ENCODE measurements at regions not wholly inside any gene's neighbourhood (a gene's known extent, or its start where the extent isn't known, plus 50 kb on each side); places are given as distances from the start of the nearest gene placed in this dataset.
A peak's percentile ranks its signal among the peaks of the same experiment; 100 is the strongest.

DNA sequence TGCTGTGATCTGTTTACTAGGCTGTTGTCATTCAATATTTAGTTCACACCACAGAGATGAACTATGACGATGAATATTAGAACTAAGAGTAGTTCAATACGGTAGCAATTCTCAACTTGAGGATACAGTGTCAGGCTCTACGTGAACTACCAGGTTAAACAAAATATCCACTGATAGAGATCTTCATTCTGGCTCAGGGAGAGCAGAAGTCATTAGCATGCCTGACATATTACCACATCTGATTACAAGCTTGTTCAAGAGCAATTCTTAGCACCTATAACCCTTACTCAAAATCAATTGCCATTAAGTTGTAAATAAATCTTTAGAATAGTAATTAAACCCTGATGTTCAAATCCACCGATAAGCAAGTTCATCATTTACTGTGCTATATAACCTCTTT is 207.2 kb downstream of the CHRM3 start:
- WGBS, 2 donors (ENCODE audit: low coverage in 1 of 2) = 85 to 87% methylated on average over 4 of the region's 4 CpGs
- Histone ChIP-seq H3K9me3 (no peaks in the 10 kb centered on the region), H3K36me3 (no peaks in the 10 kb centered on the region), H3K4me1 (peaks cover 0 to 79% (median 11%) of the 10 kb centered on the region in 3 donors), H3K27ac (peak overlapping the region in 1 of 4 donors; percentile 56), H3K4me3 (no peak overlapping the region), H3K27me3 (no peaks in the 10 kb centered on the region)
- no peak for ATAC-seq
- TF ChIP-seq, protein P1, sequence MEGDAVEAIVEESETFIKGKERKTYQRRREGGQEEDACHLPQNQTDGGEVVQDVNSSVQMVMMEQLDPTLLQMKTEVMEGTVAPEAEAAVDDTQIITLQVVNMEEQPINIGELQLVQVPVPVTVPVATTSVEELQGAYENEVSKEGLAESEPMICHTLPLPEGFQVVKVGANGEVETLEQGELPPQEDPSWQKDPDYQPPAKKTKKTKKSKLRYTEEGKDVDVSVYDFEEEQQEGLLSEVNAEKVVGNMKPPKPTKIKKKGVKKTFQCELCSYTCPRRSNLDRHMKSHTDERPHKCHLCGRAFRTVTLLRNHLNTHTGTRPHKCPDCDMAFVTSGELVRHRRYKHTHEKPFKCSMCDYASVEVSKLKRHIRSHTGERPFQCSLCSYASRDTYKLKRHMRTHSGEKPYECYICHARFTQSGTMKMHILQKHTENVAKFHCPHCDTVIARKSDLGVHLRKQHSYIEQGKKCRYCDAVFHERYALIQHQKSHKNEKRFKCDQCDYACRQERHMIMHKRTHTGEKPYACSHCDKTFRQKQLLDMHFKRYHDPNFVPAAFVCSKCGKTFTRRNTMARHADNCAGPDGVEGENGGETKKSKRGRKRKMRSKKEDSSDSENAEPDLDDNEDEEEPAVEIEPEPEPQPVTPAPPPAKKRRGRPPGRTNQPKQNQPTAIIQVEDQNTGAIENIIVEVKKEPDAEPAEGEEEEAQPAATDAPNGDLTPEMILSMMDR (IDR thresholded peaks at IDR 0.05) = no peak
- TF ChIP-seq EP300 (IDR thresholded peaks at IDR 0.05) = no peak
- TF ChIP-seq POLR2AphosphoS5 (IDR thresholded peaks at IDR 0.05) = no peak
- TF ChIP-seq POLR2A (IDR thresholded peaks at IDR 0.05) = no peak

DNA sequence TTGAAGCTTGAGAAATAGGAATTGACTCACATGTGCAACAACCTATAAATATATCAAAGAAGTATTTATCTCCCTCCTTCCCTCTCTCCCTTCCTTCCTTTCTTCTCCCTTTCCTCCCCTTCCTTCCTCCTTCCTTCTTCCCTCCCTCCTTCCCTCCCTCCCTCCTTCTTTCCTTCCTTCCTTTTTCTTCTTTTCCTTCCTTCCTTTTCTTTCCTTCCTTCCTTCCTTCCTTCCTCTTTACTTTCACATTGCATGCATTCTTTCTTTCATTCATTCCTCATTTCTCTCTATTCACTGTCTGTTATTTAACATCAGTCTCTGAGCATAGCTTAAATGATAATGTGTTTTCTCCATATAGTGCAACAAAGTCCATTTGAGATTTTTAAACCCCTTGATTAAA is 214.2 kb downstream of the CHRM3 start:
- no peaks in the 10 kb centered on the region for H3K27me3 ChIP-seq
- H3K4me1 ChIP-seq = peaks cover 0 to 26% (median 0%) of the 10 kb centered on the region in 3 donors
- H3K36me3 ChIP-seq = no peaks in the 10 kb centered on the region
- no peak for ATAC-seq
- H3K9me3 ChIP-seq = no peaks in the 10 kb centered on the region
- TF ChIP-seq POLR2A (IDR thresholded peaks at IDR 0.05) (no peak), POLR2AphosphoS5 (IDR thresholded peaks at IDR 0.05) (no peak), EP300 (IDR thresholded peaks at IDR 0.05) (no peak)
- TF ChIP-seq, protein P1 (IDR thresholded peaks at IDR 0.05) = no peak
- H3K4me3 ChIP-seq = no peak overlapping the region
- no peak overlapping the region for H3K27ac ChIP-seq

DNA sequence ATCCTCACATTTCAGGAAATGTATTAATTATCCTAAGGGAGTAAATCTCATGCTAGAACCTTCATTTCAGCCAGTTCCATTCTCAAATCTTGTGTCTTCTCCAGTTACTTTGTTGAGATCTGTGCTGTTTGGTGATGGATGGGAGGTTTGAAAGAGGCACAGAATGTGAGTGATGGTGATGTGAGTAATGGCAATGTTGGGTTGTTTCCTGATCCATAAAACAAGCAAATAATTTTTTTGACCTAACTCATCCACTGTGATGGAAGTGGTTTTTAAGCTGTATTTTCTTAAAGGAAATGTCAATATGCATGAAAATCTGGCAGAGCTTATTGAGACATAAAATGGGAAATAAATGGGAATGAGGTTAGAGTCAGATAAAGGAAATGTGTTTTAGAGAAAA is 214.7 kb downstream of the CHRM3 start:
- ATAC-seq = no peak
- TF ChIP-seq POLR2AphosphoS5 (IDR thresholded peaks at IDR 0.05) (no peak), POLR2A (IDR thresholded peaks at IDR 0.05) (no peak), EP300 (IDR thresholded peaks at IDR 0.05) (no peak)
- TF ChIP-seq, protein P1 (IDR thresholded peaks at IDR 0.05) = no peak
- Histone ChIP-seq H3K9me3 (no peaks in the 10 kb centered on the region), H3K27ac (no peak overlapping the region), H3K4me3 (no peak overlapping the region), H3K27me3 (no peaks in the 10 kb centered on the region), H3K36me3 (no peaks in the 10 kb centered on the region), H3K4me1 (peaks cover 0 to 20% (median 0%) of the 10 kb centered on the region in 3 donors)

DNA sequence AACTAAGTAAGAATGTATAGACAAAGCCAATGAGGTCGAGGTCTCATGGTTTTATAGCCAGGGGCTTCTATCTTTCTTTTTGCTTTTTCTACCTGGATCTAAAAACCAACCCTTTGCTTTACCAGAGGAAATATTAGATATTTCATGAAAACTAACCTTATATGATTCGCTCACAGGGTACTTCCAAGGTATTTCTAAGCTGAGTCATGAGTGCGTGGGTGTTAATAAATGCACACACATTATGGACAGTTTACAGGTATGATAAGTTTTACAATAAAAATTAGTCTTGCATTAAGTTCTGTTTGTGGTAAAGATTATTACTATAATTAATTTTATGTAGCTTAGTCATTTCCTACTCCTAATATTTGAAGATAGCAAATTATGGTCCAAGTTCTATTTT is 217.2 kb downstream of the CHRM3 start:
- Histone ChIP-seq H3K4me1 (peaks cover 0 to 8% (median 0%) of the 10 kb centered on the region in 3 donors), H3K27me3 (no peaks in the 10 kb centered on the region), H3K36me3 (no peaks in the 10 kb centered on the region), H3K4me3 (no peak overlapping the region), H3K9me3 (no peaks in the 10 kb centered on the region), H3K27ac (no peak overlapping the region)
- ATAC-seq = no peak
- TF ChIP-seq POLR2A (IDR thresholded peaks at IDR 0.05) (no peak), EP300 (IDR thresholded peaks at IDR 0.05) (no peak), POLR2AphosphoS5 (IDR thresholded peaks at IDR 0.05) (no peak)
- TF ChIP-seq, protein P1 (IDR thresholded peaks at IDR 0.05) = no peak
- 88 to 92% methylated on average over 3 of the region's 3 CpGs for WGBS, 2 donors (ENCODE audit: low coverage in 1 of 2)

DNA sequence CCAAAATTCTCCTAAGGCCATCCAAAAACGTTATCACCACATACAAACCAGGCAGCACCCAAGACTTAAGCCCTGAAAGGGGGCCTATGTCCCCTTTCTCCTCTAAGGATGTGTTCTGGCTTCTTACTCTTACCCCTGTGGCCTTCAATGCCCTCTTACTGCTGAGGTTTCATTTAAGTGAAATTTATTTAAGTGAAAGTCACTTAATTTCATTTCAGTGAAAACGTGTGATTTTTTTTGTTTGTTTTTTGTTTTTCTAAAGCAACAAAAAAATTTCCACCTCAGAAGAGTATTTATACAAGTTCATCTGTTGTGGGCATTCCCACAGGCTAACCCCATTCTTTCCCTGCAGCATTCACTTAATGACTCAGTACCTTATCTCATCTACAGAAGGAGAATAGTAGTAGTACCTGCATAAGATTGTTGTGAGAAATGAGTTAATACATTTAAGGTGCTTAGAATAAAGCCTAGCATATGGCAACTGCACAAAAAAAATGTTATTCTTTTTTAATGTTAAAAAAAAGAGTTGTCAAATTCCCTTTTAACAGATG is 220.6 kb downstream of the CHRM3 start:
- Histone ChIP-seq H3K27me3 (no peaks in the 10 kb centered on the region), H3K4me1 (peaks cover 0 to 9% (median 0%) of the 10 kb centered on the region in 3 donors), H3K4me3 (no peak overlapping the region), H3K36me3 (no peaks in the 10 kb centered on the region), H3K27ac (no peak overlapping the region), H3K9me3 (no peaks in the 10 kb centered on the region)
- WGBS, 2 donors (ENCODE audit: low coverage in 1 of 2) = 64 to 66% methylated on average over 2 of the region's 2 CpGs
- ATAC-seq = no peak
- TF ChIP-seq EP300 (IDR thresholded peaks at IDR 0.05) (no peak), POLR2A (IDR thresholded peaks at IDR 0.05) (no peak), POLR2AphosphoS5 (IDR thresholded peaks at IDR 0.05) (no peak)
- TF ChIP-seq, protein P1 (IDR thresholded peaks at IDR 0.05) = no peak
